Small intestine (tissue), 7 donors: ENCODE measurements at regions not wholly inside any gene's neighbourhood (a gene's known extent, or its start where the extent isn't known, plus 50 kb on each side); places are given as distances from the start of the nearest gene placed in this dataset.

Experiments used
- DNase-seq, 2 donors: peaks; one replicate each; pipeline versions ENCODE4 v3.0.0 to v3.0.0-alpha.2; 2013
- FAIRE-seq: peaks from 2 replicates; lab custom pipeline; 2012; peaks lifted over from hg19 to GRCh38; lab: Jason Lieb, UNC
- H3K27ac ChIP-seq, 3 donors: one replicate each; pipeline ENCODE4 v1.5.1; 2013; ENCODE audit warnings: low read length in 2 of 3, mild to moderate bottlenecking in 2 of 3, control low read depth in 1 of 3, inconsistent platforms in 1 of 3, low read depth in 1 of 3, moderate library complexity in 1 of 3
- H3K27me3 ChIP-seq, 3 donors: one replicate each; pipeline ENCODE4 v1.6.1; 2013; ENCODE audit warnings: low read length in 3 of 3, inconsistent platforms in 1 of 3; ENCODE audit not compliant: control insufficient read depth in 3 of 3, insufficient read depth in 3 of 3
- H3K36me3 ChIP-seq, 3 donors: one replicate each; pipeline ENCODE4 v1.6.1; 2013; ENCODE audit warnings: low read length in 3 of 3, inconsistent platforms in 1 of 3, low read depth in 1 of 3, mild to moderate bottlenecking in 1 of 3, moderate library complexity in 1 of 3; ENCODE audit not compliant: control insufficient read depth in 3 of 3, insufficient read depth in 2 of 3
- H3K4me1 ChIP-seq, 3 donors: one replicate each; pipeline ENCODE4 v1.6.1; 2013; ENCODE audit warnings: low read length in 2 of 3, inconsistent platforms in 1 of 3, low read depth in 1 of 3, mild to moderate bottlenecking in 1 of 3, moderate library complexity in 1 of 3; ENCODE audit not compliant: control insufficient read depth in 3 of 3, insufficient read depth in 2 of 3
- H3K4me3 ChIP-seq, 3 donors: one replicate each; pipeline ENCODE4 v1.5.1; 2013; ENCODE audit warnings: low read length in 3 of 3, control low read depth in 1 of 3, inconsistent platforms in 1 of 3, low read depth in 1 of 3, mild to moderate bottlenecking in 1 of 3, moderate library complexity in 1 of 3
- H3K9me3 ChIP-seq, 2 donors: one replicate each; pipeline ENCODE4 v1.6.1; 2013; ENCODE audit warnings: low read depth in 1 of 2, low read length in 1 of 2; ENCODE audit not compliant: control insufficient read depth in 2 of 2, insufficient read depth in 1 of 2
- WGBS, 3 donors: extraction: QIAGEN DNeasy Blood & Tissue Kit; methylation state at CpG; one replicate each; pipeline ENCODE4 v1.1.7; 2013; 5-methylcytosine and 5-hydroxymethylcytosine counted together
- donor health status: healthy with polysubstance abuse.
- donor health status: control.
- donor health status: control.
- donor health status: Bipolar disorder and iron deficiency.
- donor health status: healthy.

DNA sequence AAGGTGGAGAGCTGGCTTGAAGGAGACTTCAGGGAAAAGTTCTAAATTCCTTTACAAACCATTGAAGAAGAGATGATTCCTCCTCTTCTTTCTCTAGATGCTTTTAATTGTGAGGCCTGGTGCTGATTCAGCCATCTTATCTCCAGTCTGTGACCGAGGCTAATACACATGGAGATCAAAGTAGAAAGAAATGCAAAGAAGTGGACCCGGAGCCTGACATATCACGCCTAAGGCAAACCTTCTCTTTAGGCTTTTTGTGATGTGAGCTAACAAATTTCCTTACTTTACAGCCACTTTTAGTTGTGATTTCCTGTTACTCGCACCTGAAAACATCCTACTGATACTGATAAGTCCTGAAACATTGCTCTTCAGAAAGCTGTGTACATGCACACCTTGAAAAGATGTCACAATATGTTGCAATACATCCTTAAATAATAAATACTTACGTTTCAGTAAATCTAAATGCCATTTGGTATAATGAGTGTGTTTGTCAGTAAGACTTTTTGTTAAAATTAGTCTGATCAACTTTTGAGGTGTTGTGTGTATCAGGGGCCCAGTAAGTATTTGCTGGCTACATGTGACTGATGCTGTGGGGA lies 192.4 kb downstream of the BAMBI start:
- FAIRE-seq (no peak), DNase-seq (no peak)
- Histone ChIP-seq H3K4me3 (no peak overlapping the region), H3K4me1 (peaks cover 0 to 8% (median 0%) of the 10 kb centered on the region in 3 donors), H3K27me3 (no peaks in the 10 kb centered on the region), H3K27ac (no peak overlapping the region), H3K36me3 (no peaks in the 10 kb centered on the region), H3K9me3 (peaks cover 0 to 5% of the 10 kb centered on the region in 2 donors)
- 43 to 60% (median 43%) methylated on average over 5 of the region's 5 CpGs for WGBS, 3 donors

GRCh38 chr10:28871665-28872064 lies 194.3 kb downstream of the BAMBI start:
- DNase-seq = no peak
- H3K36me3 ChIP-seq = no peaks in the 10 kb centered on the region
- H3K27me3 ChIP-seq = no peaks in the 10 kb centered on the region
- no peak overlapping the region for H3K27ac ChIP-seq
- FAIRE-seq = no peak
- 84 to 86% (median 86%) methylated on average over 4 of the region's 4 CpGs for WGBS, 3 donors
- H3K9me3 ChIP-seq = peaks cover 0 to 5% of the 10 kb centered on the region in 2 donors
- peaks cover 0 to 8% (median 0%) of the 10 kb centered on the region in 3 donors for H3K4me1 ChIP-seq
- no peak overlapping the region for H3K4me3 ChIP-seq

GRCh38 chr10:28872587-28873165 lies 195.4 kb downstream of the BAMBI start:
- H3K27me3 ChIP-seq = no peaks in the 10 kb centered on the region
- no peaks in the 10 kb centered on the region for H3K36me3 ChIP-seq
- peak in 1 of 2 donors; percentile 53 for DNase-seq
- FAIRE-seq = no peak
- H3K4me3 ChIP-seq = no peak overlapping the region
- H3K4me1 ChIP-seq = peaks cover 0 to 8% (median 0%) of the 10 kb centered on the region in 3 donors
- H3K9me3 ChIP-seq = peaks cover 0 to 5% of the 10 kb centered on the region in 2 donors
- H3K27ac ChIP-seq = no peak overlapping the region
- WGBS, 3 donors = 75 to 86% (median 79%) methylated on average over 5 of the region's 5 CpGs

GRCh38 chr10:28873540-28873939 lies 196.2 kb downstream of the BAMBI start:
- Histone ChIP-seq H3K9me3 (peaks cover 0 to 5% of the 10 kb centered on the region in 2 donors), H3K36me3 (no peaks in the 10 kb centered on the region), H3K27ac (peak overlapping the region in 1 of 3 donors; percentile 54), H3K4me3 (no peak overlapping the region), H3K27me3 (no peaks in the 10 kb centered on the region), H3K4me1 (peaks cover 0 to 8% (median 0%) of the 10 kb centered on the region in 3 donors)
- FAIRE-seq = no peak
- DNase-seq = peak; percentile 66 to 73
- WGBS, 3 donors = 24 to 63% (median 32%) methylated on average over 4 of the region's 4 CpGs

DNA sequence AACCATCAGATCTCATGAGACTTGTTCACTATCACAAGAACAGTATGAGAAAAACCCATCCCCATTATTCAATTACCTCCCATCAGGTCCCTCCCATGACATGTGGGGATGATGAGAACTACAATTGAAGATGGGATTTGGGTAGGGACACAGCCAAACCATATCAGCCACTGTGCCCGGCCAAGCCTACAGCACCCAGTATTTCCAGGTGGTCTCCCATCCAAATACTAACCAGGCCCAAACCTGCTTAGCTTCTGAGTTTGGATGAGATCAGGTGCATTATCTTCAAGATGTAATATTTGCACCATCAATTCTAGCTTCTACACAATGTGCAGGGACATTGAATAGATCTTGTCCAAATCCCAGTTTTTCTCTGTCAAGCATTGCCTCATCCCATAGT lies 196.9 kb downstream of the BAMBI start:
- FAIRE-seq = no peak
- no peaks in the 10 kb centered on the region for H3K36me3 ChIP-seq
- 92 to 100% (median 98%) methylated on average over 1 of the region's 1 CpG for WGBS, 3 donors
- DNase-seq = no peak
- H3K4me1 ChIP-seq = peaks cover 0 to 8% (median 0%) of the 10 kb centered on the region in 3 donors
- no peaks in the 10 kb centered on the region for H3K27me3 ChIP-seq
- H3K27ac ChIP-seq = peak overlapping the region in 1 of 3 donors; percentile 54
- H3K9me3 ChIP-seq = peaks cover 0 to 5% of the 10 kb centered on the region in 2 donors
- H3K4me3 ChIP-seq = no peak overlapping the region

- H3K4me3 ChIP-seq = no peak overlapping the region
- FAIRE-seq (no peak), DNase-seq (no peak)
- no peaks in the 10 kb centered on the region for H3K27me3 ChIP-seq
- peaks cover 0 to 5% of the 10 kb centered on the region in 2 donors for H3K9me3 ChIP-seq
- no peaks in the 10 kb centered on the region for H3K36me3 ChIP-seq
- H3K27ac ChIP-seq = no peak overlapping the region
- peaks cover 0 to 8% (median 0%) of the 10 kb centered on the region in 3 donors for H3K4me1 ChIP-seq
- WGBS, 3 donors = 78 to 82% (median 79%) methylated on average over 14 of the region's 14 CpGs
Observed at GRCh38 chr10:28875549-28876081, 198.3 kb downstream of the BAMBI start.

- Histone ChIP-seq H3K9me3 (peaks cover 0 to 5% of the 10 kb centered on the region in 2 donors), H3K36me3 (no peaks in the 10 kb centered on the region), H3K27ac (no peak overlapping the region), H3K4me1 (peaks cover 0 to 6% (median 0%) of the 10 kb centered on the region in 3 donors), H3K27me3 (no peaks in the 10 kb centered on the region), H3K4me3 (no peak overlapping the region)
- 64 to 85% (median 73%) methylated on average over 5 of the region's 5 CpGs for WGBS, 3 donors
- FAIRE-seq (no peak), DNase-seq (no peak)
Observed at GRCh38 chr10:28878236-28878970, 201.1 kb downstream of the BAMBI start.

- H3K4me1 ChIP-seq = peaks cover 0 to 3% (median 0%) of the 10 kb centered on the region in 3 donors
- DNase-seq (no peak), FAIRE-seq (no peak)
Observed at GRCh38 chr10:28879246-28879645, 201.9 kb downstream of the BAMBI start.

More at GRCh38 chr10:28879246-28879645, 201.9 kb downstream of the BAMBI start:
- peaks cover 0 to 2% of the 10 kb centered on the region in 2 donors for H3K9me3 ChIP-seq
- H3K36me3 ChIP-seq = no peaks in the 10 kb centered on the region
- H3K4me3 ChIP-seq = no peak overlapping the region
- H3K27me3 ChIP-seq = no peaks in the 10 kb centered on the region
- no peak overlapping the region for H3K27ac ChIP-seq
